ENCODE measurements at regions not wholly inside any gene's neighbourhood (a gene's known extent, or its start where the extent isn't known, plus 50 kb on each side); places are given as distances from the start of the nearest gene placed in this dataset.
"Not testable (repeated sequence)": the region's sequence is repeated elsewhere in the genome, so short reads cannot be mapped to it uniquely, and the experiment has no call there.

DNA sequence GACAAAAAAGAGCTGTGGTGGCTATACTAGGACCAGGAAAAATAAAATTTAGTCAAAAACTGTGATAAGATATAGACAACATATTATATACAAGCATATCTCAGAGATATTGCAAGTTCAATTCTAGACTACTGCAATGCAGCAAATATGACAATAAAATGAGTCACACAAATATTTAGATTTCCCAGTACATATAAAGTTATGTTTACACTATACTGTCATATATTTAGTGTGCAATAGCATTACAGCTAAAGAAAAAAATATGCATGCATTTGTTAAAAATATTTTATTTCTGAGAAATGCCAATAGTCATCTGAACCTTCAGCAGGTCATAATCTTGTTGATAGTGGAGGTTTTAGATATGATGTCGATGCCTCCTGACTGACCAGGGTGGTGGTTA, 72.1 kb downstream of the AKR1C4 start:
- no peak for DNase-seq

DNA sequence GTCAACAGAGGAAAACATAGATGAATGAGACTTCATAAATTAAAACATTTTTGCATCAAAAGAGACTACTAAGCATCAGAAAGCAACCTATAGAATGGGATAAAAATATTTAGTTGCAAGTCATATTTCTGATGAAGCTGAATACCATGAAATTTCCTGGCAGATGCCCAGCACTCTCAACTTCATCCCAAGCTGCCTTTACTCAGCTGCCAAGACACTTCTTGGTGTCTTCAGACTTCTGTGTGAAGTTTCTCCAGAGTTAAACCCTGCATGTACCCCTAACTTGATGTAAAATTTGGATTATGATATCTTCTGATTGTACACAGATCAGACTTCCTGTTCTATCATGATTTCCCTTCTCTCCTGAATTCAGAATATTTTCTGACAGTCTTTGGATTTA, 73.2 kb downstream of the AKR1C4 start:
- DNase-seq = no peak

- no peak for DNase-seq
These were observed 74.9 kb downstream of the AKR1C4 start for GRCh38 chr10:5271526-5271925.

GRCh38 chr10:5272065-5272803, 75.6 kb downstream of the AKR1C4 start:
- no peak for DNase-seq

GRCh38 chr10:5274795-5275194, 78.2 kb downstream of the AKR1C4 start:
- DNase-seq = no peak

DNA sequence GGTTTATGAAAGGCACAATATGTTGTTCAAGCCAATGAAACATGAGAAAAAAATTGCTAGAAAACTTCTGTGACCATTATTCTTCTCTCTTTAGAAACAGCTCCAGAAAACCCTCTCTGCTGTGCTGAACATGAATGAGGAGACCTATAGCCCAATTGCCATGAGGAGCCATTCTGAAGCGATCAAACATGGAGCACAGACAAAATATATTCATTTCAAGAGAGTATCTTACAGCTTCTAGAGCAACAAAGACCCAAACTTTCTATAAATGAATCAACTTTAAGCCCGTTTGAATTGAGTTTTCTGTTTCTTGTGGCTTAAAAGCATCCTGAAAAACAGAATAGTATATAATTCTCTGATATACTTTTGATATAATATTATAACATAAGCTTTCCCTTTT, 83.4 kb upstream of the UCN3 start:
- DNase-seq = no peak

DNA sequence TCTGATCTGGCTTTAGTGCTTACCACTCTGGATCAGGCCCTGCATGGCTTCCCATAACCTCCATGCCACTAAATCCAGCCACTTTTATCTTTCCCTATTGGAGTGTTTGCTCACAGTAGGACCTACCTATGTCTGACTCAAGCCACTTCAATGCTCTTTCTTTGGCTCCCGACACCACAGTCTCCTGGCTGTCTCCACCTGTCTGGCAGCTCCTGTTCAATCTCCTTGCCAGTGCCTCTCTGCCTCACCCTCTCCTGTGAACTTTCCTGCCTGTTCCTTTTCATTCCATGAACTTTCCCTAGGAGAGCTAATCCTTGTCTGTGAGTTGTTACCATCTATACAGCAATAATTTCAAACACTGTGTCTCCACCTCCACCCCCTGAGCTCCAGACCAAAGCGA, 82.6 kb upstream of the UCN3 start:
- no peak for DNase-seq

DNA sequence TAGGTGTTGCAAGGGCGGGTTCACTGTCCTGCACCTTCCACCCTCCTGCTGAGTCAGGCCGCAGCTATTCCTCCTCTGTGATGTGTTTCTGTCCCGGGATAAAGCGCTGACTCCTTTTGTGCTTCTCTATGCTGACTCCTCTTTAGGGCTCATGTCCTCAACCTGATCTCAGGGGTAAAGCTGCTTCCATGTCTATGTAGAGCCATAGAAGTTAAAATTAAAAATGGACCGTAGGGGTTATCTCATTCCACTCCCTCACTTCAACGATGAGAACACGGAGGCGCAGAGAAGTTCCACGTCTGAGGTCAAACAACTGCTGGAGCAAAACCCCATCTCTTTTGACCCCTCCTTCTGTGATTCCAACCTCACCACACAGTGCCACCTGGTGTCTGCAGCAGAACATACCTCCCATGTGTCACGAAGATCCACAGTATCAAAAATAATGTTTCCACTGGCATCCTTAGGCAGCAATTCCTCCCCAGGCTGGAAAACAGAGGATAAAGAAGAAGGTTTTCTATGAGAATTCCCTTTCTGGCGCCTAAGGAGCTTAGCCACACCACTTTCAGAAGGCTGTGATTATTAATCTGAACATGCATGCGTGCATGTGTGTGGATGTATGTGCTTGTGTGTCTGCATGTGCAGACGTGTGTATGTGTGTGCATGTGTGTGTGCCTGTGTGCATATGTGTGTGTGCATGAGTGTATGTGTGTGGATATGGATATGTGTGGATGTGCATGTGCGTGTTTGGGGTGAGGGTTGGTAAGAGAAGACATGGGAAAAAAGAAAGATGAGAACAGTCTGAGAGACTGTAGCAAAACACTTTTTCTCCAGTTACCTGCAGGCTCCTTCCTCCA, 81.2 kb upstream of the UCN3 start:
- peak; percentile 58 for DNase-seq

DNA sequence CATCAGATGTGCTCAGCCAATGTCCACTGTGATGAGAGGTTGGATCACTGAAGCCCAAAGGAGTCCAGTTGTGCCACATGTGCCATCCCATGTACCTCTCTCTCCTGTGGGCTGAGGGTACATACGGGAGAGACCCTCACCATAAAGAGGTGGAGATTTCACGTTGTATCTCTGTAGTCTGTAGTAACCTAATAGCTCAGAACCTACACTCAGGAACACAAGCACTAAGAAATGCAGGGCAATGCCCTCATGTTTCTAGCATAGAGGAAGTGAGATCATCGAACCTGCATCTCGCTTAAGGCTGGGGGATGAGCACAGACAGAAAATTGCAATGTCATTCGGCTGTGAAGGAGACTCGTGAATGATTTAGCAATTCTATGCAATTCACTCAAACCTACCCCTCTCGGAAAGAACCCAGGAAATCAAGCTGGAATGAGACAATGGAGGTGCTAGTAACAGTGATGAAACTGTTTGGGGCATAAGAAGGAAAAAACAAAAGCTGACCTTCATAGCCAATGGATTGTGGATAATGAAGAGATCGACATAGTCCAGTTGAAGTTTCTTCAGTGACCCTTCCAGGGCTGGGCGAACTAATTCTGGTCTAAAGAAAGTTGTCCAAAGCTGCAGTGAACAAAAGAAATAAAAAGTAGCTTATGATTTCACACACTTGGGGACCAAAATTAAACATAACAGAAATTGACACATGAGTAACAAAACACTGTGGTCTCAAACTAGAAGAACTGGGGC, 80.3 kb upstream of the UCN3 start:
- peak; percentile 21 for DNase-seq

GRCh38 chr10:5285186-5285585, 79.6 kb upstream of the UCN3 start:
- no peak for DNase-seq

DNA sequence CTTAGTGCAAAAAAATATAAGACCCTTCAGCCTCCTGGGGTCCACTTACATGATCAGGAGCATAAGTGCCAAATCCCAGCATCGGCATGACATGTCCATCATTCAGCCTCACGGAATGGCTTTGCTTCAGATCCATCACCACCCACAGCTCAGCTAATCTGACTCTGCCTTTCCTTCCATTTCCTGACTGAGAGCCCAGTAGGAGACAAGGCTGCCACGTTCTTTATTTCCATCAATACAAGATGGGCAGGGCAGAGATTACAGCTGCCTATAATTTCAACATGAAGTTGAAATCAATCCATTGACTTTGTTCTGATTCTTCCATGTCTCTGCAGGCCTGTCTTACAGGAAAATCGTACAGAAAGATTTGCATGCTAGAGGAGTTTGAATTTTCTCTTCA, 76.4 kb upstream of the UCN3 start:
- no peak for DNase-seq

GRCh38 chr10:5289228-5289627, 75.5 kb upstream of the UCN3 start:
- not testable (repeated sequence) for DNase-seq

DNA sequence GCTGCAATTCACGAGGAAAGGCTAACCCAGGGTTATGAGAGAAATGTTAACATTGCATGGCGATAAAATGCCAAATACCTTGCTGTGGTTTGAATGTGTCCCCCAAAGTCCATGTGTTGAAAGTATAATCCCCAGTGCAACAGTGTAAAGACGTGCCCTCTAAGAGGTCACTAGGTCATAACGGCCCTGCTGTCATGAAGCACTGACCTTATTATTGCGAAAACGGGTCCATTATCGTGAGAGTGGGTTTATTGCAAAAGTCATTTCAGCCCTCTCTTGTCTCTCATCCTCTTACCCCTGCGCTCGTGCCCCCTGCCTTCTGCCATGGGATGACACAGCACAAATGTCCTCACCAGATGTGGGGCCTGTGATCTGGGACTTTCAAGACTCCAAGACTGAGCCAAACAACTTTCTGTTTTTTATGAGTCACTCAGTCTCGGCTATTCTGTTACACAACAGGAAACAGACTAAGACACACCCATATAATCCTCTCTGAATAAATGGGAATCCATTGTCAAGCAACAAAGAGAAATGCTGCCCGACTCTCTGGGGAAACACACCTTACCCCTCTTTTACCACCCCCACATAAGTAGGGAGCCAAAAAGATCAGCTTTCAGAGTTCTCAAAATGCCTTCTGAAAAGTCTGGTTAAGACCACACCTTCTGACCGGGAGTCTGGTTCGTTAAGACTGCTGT, 73.1 kb upstream of the UCN3 start:
- DNase-seq = no peak

- no peak for DNase-seq
These were observed 72.5 kb upstream of the UCN3 start for GRCh38 chr10:5292196-5292735.

- DNase-seq = not testable (repeated sequence)
These were observed 71.8 kb upstream of the UCN3 start for GRCh38 chr10:5292970-5293369.

- peak; percentile 53 for DNase-seq
These were observed 70.8 kb upstream of the UCN3 start for GRCh38 chr10:5293691-5294550.

- no peak for DNase-seq
These were observed 67.3 kb upstream of the UCN3 start for GRCh38 chr10:5297466-5297865.

GRCh38 chr10:5297996-5298395, 66.8 kb upstream of the UCN3 start:
- no peak for DNase-seq

GRCh38 chr10:5299950-5300349, 64.8 kb upstream of the UCN3 start:
- no peak for DNase-seq

DNA sequence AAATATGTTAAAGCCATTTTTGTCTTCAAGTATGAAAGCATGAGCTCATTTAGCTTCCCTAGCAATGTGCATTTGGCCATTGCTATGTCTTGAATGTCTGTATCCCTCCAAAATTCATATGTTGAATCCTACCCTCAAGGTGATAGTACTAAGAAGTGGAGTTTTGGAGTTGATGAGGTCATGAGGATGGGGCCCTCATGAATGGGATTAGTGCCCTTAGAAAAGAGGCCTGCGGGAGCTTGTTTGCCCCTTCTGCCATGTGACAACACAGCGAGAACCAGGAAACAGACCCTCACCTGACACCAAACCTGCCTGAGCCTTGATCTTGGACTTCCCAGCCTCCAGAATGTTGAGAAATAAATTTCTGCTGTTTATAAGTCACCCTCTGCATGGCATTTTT, 61.3 kb upstream of the UCN3 start:
- no peak for DNase-seq

DNA sequence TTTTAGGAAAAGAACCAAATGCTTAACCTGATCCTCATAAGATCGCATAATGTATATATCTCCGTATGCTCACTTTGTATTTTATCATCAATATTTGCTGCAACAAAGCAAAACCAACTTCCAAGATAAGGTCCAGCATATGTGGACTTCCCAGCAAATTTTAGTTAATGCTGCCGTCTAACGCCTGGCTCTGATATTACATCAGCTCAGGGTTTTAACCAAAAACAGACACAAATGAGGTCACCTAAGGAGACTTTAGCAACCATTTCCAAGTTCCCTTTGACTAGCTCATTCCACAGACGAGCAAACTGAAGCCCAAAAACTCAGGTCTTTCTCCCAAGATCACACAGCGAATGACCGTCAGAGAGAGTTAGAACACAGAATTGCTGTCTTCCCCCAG, 59.4 kb upstream of the UCN3 start:
- DNase-seq = no peak

GRCh38 chr10:5310914-5311313, 53.9 kb upstream of the UCN3 start:
- no peak for DNase-seq
